ENCODE measurements at regions not wholly inside any gene's neighbourhood (a gene's known extent, or its start where the extent isn't known, plus 50 kb on each side); places are given as distances from the start of the nearest gene placed in this dataset.
"Not testable (repeated sequence)": the region's sequence is repeated elsewhere in the genome, so short reads cannot be mapped to it uniquely, and the experiment has no call there.

DNA sequence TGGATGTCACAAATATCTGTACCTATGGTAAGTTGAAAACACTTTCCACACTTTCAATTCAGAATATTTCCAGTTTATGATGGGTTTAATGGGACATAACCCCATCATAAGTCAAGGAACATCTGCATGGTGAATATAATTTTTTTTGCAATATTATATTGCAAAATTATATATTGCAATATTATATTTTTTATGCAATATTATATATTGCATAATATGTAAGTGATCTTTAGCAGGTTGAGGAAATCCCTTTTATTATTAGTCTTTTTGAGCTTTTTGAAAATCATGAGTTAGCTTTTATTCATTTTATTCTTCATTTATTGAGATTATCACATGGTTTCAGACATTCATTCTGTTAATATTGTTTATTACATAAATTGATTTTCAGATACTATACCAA is 342.2 kb upstream of the GALNT5 start:
- no peak overlapping the region for H3K27ac Mint-ChIP-seq

DNA sequence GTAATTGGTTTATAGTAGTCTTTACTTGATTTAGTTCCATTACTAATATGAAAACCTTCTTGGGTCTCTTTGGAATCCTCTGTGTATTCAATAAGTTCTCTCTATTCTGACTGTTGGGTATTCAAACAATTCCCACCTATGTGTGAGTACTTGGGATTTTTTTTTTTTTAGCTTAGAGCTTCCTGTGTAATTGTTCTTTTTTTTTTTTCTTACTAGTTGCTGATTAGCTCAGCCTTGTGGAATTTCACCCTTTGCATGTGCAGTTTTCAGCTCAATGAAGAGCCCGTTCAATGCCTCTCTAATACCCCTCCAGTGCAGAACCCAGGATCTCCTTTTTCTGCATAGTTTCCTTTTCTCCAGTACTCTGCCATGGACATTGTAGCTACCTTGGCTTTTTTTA is 339.1 kb upstream of the GALNT5 start:
- ATAC-seq (no peak), DNase-seq (ENCODE audit: low spot score in 2 of 2) (no peak)
- peaks cover 0 to 5% of the 10 kb centered on the region in 2 donors for H3K36me3 Mint-ChIP-seq
- peaks cover 3 to 4% of the 10 kb centered on the region in 2 donors for H3K9me3 Mint-ChIP-seq
- no peak overlapping the region for H3K27ac Mint-ChIP-seq

More for the DNA sequence above, 342.2 kb upstream of the GALNT5 start:
- Mint-ChIP-seq H3K9me3 (no peaks in the 10 kb centered on the region), H3K36me3 (no peaks in the 10 kb centered on the region)
- ATAC-seq (no peak), DNase-seq (ENCODE audit: low spot score in 2 of 2) (no peak)

DNA sequence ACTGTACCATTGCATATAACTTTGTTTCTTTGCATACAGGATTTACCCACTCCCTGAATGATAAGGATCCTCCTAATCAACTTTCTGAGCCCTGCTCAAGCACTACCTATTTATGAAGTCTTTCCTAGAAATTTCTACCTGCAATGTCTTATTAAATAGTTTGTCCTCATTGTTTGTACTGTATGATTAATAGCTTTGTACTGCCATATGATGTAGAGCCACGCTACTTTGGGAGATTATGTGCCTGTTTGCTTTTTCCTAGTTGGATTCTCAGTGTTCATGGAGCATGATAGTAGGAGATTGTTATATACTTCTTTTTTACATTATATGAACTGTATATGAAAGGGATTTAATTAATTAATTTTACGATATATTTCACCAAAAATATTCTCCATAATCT is 327.1 kb upstream of the GALNT5 start:
- no peak for ATAC-seq
- Mint-ChIP-seq H3K36me3 (no peaks in the 10 kb centered on the region), H3K27ac (no peak overlapping the region), H3K9me3 (peaks cover 6 to 11% of the 10 kb centered on the region in 2 donors)
- no peak for DNase-seq (ENCODE audit: low spot score in 2 of 2)

DNA sequence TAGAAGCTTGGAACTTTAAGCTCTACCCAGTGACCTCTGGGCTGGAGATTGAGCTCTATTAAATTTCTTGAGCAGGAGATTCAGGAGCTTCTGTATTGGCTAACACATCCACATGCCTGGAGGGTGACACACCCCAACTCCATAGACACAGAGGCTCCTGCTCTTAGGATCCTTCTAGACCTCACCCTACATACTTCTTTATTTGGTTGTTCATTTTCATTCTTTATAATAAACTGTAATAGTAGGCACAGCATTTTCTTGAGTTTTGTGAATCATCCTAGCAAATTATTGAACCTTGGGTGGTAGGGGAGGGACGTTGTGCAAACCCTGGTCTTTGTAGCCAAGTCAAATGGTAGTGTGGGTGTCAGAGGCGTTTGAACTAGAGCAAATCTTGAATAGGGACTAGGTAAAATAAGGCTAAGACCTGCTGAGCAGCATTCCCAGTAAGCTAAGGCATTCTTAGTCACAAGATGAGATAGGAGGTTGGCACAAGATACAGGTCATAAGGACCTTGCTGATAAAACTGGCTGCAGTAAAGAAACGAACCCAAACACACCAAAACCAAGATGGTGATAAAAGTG is 323.8 kb upstream of the GALNT5 start:
- H3K27ac Mint-ChIP-seq = no peak overlapping the region
- DNase-seq (ENCODE audit: low spot score in 2 of 2) (no peak), ATAC-seq (no peak)
- no peaks in the 10 kb centered on the region for H3K9me3 Mint-ChIP-seq
- no peaks in the 10 kb centered on the region for H3K36me3 Mint-ChIP-seq

DNA sequence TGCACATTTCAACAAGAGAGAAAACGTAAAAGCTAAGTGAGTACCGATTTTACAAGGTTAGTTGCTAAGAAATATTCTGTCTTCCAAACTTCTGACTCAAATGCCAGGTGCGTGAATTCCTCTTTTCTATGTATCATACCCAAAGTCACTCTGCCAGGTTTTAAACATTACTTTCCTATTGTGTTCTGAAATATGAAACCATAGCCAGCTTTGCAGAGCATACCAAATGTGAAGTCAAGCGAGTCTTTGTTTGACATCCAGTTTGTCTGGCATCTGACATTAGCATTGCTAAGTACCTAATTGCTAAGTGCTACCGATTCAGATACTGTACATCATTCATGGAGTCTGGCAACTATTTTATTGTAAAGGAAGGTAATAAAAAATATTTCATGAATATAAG is 321.9 kb upstream of the GALNT5 start:
- Mint-ChIP-seq H3K27ac (no peak overlapping the region), H3K36me3 (no peaks in the 10 kb centered on the region), H3K9me3 (no peaks in the 10 kb centered on the region)
- DNase-seq (ENCODE audit: low spot score in 2 of 2) (no peak), ATAC-seq (no peak)

DNA sequence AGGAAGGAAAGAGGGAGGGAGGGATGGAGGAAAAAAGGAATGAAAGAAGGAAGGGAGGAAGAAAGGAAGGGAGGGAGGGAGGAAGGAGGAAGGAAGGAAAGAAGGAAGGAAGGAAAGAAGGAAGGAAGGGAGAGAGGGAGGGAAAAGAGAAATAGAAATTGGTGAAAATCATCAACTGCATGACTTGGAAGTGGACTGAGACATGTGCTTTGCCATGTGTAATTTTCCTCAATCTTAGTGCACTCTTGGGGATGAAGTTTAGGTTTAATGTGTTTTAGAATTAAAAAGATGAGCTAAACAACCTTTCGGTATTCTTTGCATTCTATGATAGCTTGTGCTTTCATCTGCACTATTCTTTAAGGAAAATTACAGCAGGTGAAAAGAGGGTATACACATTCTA is 320.1 kb upstream of the GALNT5 start:
- Mint-ChIP-seq H3K27ac (no peak overlapping the region), H3K36me3 (no peaks in the 10 kb centered on the region), H3K9me3 (no peaks in the 10 kb centered on the region)
- no peak for ATAC-seq
- DNase-seq (ENCODE audit: low spot score in 2 of 2) = no peak

DNA sequence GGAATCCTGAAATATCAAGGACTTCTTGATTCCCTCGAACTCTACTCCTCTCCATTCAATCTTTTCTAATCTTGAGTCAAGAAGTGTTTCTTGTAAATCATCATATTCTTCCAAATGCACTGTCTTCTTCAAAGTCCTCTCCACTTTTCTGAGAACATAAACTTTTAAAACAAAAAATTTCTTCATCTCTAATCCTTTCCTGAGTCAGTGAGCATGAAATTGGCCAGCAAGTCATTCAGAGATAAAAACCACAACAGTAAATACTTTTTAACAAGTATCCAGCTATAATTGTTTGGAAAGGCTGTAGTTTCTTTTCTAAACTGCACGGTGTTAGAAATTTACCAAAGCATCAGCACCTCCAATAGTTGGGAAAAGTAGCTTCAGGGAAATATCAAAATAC is 312.6 kb upstream of the GALNT5 start:
- no peak for DNase-seq (ENCODE audit: low spot score in 2 of 2)
- peaks cover 0 to 3% of the 10 kb centered on the region in 2 donors for H3K9me3 Mint-ChIP-seq
- no peak for ATAC-seq
- H3K27ac Mint-ChIP-seq = no peak overlapping the region
- H3K36me3 Mint-ChIP-seq = no peaks in the 10 kb centered on the region

DNA sequence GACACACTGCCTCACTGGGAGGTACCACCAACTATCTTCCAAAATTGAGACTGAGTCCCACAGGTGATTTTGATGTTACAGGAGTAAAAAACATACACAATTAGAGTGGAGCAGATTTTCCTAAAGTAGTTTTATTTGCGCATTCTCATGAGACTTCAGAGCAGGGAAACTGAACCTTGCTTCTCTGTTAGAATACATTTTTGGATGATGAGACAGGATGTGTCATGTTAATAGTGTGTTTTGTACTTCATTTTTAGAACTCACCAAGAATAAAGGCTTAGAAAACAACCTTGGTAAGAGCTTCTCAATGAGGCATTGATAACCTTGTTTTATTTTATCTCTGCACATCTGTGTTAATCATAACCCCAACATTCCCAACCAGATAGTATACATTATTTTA is 310.2 kb upstream of the GALNT5 start:
- DNase-seq (ENCODE audit: low spot score in 2 of 2) (no peak), ATAC-seq (no peak)
- H3K27ac Mint-ChIP-seq = no peak overlapping the region
- peaks cover 5 to 10% of the 10 kb centered on the region in 2 donors for H3K9me3 Mint-ChIP-seq
- H3K36me3 Mint-ChIP-seq = no peaks in the 10 kb centered on the region

DNA sequence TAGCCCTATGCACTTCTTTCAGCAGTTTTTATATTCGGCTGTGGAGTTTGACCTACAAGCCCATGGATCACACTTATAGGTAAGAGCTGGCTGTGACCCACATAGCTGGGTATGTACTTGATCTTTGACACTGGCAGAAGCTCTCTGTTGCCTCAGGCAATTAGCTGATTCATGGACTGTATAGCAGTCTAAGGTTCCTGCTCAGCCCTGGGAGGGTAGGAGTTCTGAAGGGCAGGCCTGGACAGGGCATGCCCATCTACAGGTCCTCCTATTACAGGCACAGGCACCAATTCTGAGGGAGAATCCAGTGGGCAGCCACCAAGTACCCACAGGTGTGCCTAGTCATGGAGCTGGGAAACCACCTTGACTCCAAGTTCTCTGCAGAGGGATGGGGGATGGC is 301.8 kb upstream of the GALNT5 start:
- Mint-ChIP-seq H3K36me3 (no peaks in the 10 kb centered on the region), H3K9me3 (peaks cover 5 to 9% of the 10 kb centered on the region in 2 donors), H3K27ac (no peak overlapping the region)
- ATAC-seq (no peak), DNase-seq (ENCODE audit: low spot score in 2 of 2) (no peak)

DNA sequence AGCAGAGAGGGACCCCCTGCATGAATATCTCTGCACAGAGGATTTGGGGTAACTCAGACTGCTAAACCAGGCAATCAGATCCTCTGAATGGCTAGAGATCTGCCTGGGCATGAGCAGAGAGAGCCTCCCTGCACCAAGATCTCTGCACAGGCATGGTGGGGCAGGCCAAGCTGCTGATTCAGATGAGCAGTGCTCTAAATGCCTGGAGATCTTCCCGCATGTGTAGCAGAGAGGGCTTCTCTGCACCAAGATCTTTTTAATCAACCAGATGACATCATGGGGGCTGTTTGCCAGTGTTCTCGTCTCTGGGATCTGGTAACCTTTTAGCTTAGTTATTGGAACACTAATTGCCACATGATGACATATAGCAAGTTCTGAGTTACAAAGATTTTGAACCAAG is 301.3 kb upstream of the GALNT5 start:
- no peaks in the 10 kb centered on the region for H3K36me3 Mint-ChIP-seq
- peaks cover 4 to 8% of the 10 kb centered on the region in 2 donors for H3K9me3 Mint-ChIP-seq
- ATAC-seq (no peak), DNase-seq (ENCODE audit: low spot score in 2 of 2) (no peak)
- H3K27ac Mint-ChIP-seq = no peak overlapping the region

DNA sequence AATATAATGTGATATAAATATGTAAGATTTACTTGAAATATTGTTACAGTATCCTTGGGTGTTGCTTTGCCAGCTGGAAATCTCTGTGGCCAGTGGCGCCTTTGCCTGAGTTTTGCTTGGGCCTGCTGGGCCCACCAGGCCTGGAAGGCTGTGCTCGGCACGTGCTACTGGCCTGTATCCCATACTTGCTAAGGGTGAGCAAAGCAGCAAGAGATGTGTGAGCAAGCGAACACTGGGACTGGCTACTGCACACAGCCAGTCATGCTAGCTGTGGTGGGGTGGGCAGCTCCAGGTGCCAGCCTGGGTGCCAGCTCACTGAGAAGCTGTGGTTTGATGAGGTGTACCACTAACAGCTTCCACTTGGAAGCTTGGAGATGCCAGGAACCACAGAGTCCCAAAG is 299.1 kb upstream of the GALNT5 start:
- no peaks in the 10 kb centered on the region for H3K36me3 Mint-ChIP-seq
- ATAC-seq (no peak), DNase-seq (ENCODE audit: low spot score in 2 of 2) (no peak)
- H3K9me3 Mint-ChIP-seq = peaks cover 1 to 4% of the 10 kb centered on the region in 2 donors
- no peak overlapping the region for H3K27ac Mint-ChIP-seq

DNA sequence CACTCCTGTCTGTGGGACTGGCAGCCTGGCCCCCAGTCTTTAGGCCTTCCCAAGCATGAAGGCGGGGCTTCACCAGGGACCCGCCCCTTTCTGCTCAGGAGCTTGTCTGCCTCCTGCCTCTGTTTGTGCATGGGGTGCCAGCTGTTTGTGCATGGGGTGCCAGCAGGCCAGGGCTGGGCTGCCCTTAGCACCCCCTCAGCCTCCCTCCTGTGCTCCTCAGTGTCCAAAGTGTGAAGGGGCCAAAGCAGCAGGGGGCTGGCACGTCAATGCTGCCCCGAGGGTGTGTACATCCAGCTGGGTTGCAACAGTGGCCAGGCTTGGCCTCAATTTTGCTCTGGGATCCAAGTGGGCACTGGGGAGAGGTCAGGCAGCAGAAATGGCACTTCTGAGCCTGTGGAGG is 298.0 kb upstream of the GALNT5 start:
- H3K9me3 Mint-ChIP-seq = peaks cover 0 to 4% of the 10 kb centered on the region in 2 donors
- H3K36me3 Mint-ChIP-seq = no peaks in the 10 kb centered on the region
- no peak overlapping the region for H3K27ac Mint-ChIP-seq
- no peak for ATAC-seq
- DNase-seq (ENCODE audit: low spot score in 2 of 2) = no peak

DNA sequence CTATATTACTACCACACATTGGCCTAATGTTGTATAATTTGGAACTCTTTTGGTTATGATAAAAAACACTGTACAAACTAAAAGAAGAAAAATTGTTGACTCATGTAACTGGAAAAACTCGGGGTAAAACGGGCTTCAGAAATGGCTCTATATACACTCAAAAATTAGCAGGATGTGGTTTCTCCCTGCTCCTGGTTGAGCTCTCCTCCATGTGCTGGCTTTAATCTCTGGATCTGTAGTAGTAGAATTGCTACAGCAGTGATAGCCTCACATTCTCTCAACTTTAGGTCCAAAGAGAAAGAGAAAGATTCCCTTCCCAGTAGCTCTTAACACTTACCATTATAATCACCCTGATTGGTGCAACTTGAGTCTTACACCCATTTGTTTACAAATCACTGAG is 274.9 kb upstream of the GALNT5 start:
- Mint-ChIP-seq H3K36me3 (no peaks in the 10 kb centered on the region), H3K9me3 (peaks cover 3 to 5% of the 10 kb centered on the region in 2 donors), H3K27ac (no peak overlapping the region)
- DNase-seq (ENCODE audit: low spot score in 2 of 2) (no peak), ATAC-seq (no peak)

DNA sequence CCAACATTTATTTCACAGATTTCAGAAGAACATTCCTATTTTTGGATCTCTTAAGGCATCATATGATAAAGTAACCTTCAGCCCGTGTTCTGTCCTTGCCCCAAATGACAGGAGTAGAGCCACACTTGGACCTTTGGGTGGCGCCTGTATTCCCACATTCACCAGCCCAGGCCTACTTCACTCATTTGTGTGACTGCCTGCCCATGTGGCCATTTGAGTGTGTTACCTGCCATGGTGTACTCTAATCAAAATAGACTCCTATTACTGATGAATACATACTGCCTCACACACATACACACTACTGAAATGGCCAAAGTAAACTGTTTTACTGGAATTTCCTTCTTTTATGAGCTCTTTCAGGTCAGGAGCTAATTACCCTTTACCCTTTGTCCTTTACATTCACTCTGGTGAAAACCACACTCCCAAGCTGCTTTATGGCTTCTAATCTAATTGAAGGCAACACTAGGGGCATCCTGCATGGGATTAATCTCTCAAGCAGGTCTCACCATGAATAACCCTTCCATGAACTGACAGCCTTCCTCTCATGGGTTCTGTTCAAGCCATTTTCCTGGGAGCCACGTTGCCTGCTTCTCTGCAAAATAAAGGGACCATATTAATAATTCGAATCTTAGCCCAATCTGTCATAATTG is 271.0 kb upstream of the GALNT5 start:
- Mint-ChIP-seq H3K36me3 (no peaks in the 10 kb centered on the region), H3K9me3 (no peaks in the 10 kb centered on the region), H3K27ac (no peak overlapping the region)
- ATAC-seq = no peak
- no peak for DNase-seq (ENCODE audit: low spot score in 2 of 2)

DNA sequence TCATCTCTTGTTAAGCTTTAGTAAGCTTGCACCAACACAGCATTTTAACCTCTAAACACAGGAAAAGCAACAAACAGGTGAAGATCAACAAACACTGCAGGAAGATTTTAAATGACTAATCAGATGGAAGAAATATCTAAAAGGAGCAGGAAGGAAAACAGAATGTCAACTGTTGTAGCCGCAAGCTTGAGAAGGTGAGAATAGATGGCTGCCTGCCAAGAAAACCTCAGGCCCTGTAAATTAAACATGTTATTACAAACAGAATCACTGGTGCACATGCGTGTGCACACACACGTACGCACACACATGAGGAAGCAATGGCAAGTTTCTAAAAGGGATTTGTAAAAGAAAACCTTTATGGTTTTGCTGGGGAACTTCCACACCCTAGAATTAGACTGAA is 257.8 kb upstream of the GALNT5 start:
- Mint-ChIP-seq H3K27ac (no peak overlapping the region), H3K36me3 (no peaks in the 10 kb centered on the region), H3K9me3 (no peaks in the 10 kb centered on the region)
- no peak for ATAC-seq
- no peak for DNase-seq (ENCODE audit: low spot score in 2 of 2)

DNA sequence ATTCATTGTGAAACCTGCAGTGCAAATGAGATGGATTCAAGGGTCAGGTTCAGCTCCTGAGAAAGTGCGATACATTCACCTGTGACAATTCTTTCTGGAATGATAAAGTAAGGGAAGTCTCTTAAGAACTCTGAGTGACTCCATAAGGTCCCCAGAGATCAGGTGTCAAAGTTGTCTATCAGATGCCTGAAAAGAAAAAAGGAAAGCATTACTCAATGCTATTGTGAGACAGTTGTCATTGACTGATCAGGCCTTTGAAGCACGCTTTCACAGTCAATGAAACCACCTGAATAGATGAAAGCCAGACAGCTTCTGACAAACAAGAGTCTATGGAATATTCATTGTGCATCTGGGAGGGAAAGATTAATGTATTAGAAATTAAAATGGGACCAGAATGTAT is 252.7 kb upstream of the GALNT5 start:
- no peak for ATAC-seq
- H3K27ac Mint-ChIP-seq = no peak overlapping the region
- H3K9me3 Mint-ChIP-seq = no peaks in the 10 kb centered on the region
- H3K36me3 Mint-ChIP-seq = no peaks in the 10 kb centered on the region
- no peak for DNase-seq (ENCODE audit: low spot score in 2 of 2)

DNA sequence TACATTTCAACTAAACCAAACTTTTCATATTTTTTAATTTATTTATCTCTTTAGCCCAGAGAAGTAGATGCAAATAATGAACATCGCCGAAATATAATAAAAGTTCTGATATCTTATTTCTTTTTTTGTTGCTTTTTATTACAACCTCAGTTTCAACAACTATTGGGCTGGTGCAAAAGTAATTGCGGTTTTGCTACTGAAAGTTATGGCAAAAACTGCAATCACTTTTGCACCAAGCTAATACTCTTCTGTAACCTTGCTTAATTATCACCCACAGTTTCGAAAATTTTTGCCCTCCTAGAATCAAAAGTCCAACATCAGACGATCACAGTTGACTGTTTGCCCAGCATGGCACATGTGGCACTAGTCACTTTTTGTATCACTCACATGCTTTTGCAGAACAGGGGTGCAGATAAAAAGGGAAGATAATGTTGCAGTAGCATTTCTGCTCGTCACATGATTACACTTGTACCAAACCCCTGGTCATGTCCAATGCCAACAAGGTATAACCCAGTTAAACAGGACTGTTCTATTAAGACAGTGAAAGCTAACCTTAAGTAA is 242.4 kb upstream of the GALNT5 start:
- H3K36me3 Mint-ChIP-seq = no peaks in the 10 kb centered on the region
- H3K27ac Mint-ChIP-seq = no peak overlapping the region
- ATAC-seq (no peak), DNase-seq (ENCODE audit: low spot score in 2 of 2) (no peak)
- H3K9me3 Mint-ChIP-seq = no peaks in the 10 kb centered on the region

DNA sequence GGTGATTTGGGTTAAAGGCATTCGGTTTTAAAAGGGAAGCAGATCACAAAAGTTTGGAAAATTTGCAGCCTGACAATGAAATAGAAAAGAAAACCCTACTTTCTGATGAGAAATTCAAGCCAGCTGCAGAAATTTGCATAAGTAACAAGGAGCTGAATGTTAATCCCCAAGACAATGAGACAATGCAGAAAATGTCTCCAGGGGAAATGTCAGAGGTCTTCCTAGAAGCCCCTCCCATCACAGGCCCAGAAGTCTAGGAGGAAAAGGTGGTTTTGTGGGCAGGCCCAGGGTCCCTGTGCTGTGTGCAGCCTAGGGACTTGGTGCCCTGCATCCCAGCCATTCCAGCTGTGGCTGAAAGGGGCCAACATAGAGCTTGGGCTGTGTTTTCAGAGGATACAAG is 234.2 kb upstream of the GALNT5 start:
- H3K36me3 Mint-ChIP-seq; H3K9me3 Mint-ChIP-seq; ATAC-seq; H3K27ac Mint-ChIP-seq; DNase-seq (ENCODE audit: low spot score in 2 of 2): not testable (repeated sequence)

Data from activated naive CD4-positive, alpha-beta T cell treated with anti-CD3 and anti-CD28 coated beads, Interleukin-2, amount 50 U/mL, for 72 hours (primary cell).